Keratinocyte (primary cell): ENCODE measurements at regions not wholly inside any gene's neighbourhood (a gene's known extent, or its start where the extent isn't known, plus 50 kb on each side); places are given as distances from the start of the nearest gene placed in this dataset.

ENCODE experiments used
- DNase-seq: peaks from one replicate; pipeline ENCODE4 v3.0.0-alpha.2; 2011; ENCODE audit warnings: low read depth, missing footprints, low spot score
- FAIRE-seq: peaks from 2 replicates; lab custom pipeline; 2011; peaks lifted over from hg19 to GRCh38; lab: Jason Lieb, UNC
- H2AFZ ChIP-seq: 2 replicates; pipeline ENCODE4 v1.6.0; 2012; ENCODE audit warnings: low read length, control low read depth, inconsistent platforms; ENCODE audit not compliant: control insufficient read depth
- H3K27ac ChIP-seq: 2 replicates; pipeline ENCODE4 v1.5.1; 2011; ENCODE audit warnings: low read length; ENCODE audit not compliant: control insufficient read depth, insufficient read depth
- H3K27me3 ChIP-seq: 3 replicates; pipeline ENCODE4 v1.6.0; 2011; ENCODE audit warnings: low read length; ENCODE audit not compliant: control insufficient read depth, insufficient read depth; ENCODE audit errors: extremely low read depth
- H3K36me3 ChIP-seq, 2 experiments: 2 replicates in 1 of 2; 3 replicates in 1 of 2; pipeline ENCODE4 v1.5.1; 2011; ENCODE audit warnings: low read length in 2 of 2, mild to moderate bottlenecking in 1 of 2; ENCODE audit not compliant: control insufficient read depth in 2 of 2, insufficient read depth in 2 of 2; ENCODE audit errors: extremely low read depth in 1 of 2
- H3K4me1 ChIP-seq: 3 replicates; pipeline ENCODE4 v1.5.1; 2011; ENCODE audit warnings: low read length; ENCODE audit not compliant: control insufficient read depth, insufficient read depth; ENCODE audit errors: extremely low read depth
- H3K4me2 ChIP-seq: 3 replicates; pipeline ENCODE4 v1.6.0; 2011; ENCODE audit warnings: low read depth, low read length; ENCODE audit not compliant: control insufficient read depth, insufficient read depth; ENCODE audit errors: extremely low read depth
- H3K4me3 ChIP-seq, 3 experiments: fragments of 200-600 bp in 1 of 3; sonication (generic) in 1 of 3; 2 replicates in 2 of 3; 3 replicates in 1 of 3; pipeline ENCODE4 v1.5.1; 2011 to 2016; ENCODE audit warnings: low read length in 3 of 3, mild to moderate bottlenecking in 3 of 3, control low read depth in 2 of 3, inconsistent platforms in 1 of 3, low read depth in 1 of 3, mixed read lengths in 1 of 3, mixed run types in 1 of 3, moderate library complexity in 1 of 3; ENCODE audit not compliant: control insufficient read depth in 2 of 3, insufficient read depth in 2 of 3; ENCODE audit errors: extremely low read depth in 1 of 3
- H3K79me2 ChIP-seq: 2 replicates; pipeline ENCODE4 v1.6.0; 2012; ENCODE audit warnings: low read length; ENCODE audit not compliant: control insufficient read depth, insufficient read depth
- H3K9ac ChIP-seq: 3 replicates; pipeline ENCODE4 v1.6.0; 2011; ENCODE audit warnings: low read length; ENCODE audit not compliant: control insufficient read depth, insufficient read depth; ENCODE audit errors: extremely low read depth
- H3K9me1 ChIP-seq: 3 replicates; pipeline ENCODE4 v1.6.0; 2011; ENCODE audit warnings: low read length; ENCODE audit not compliant: control insufficient read depth, insufficient read depth; ENCODE audit errors: extremely low read depth
- H3K9me3 ChIP-seq: 2 replicates; pipeline ENCODE4 v1.5.1; 2012; ENCODE audit warnings: low read depth, low read length; ENCODE audit not compliant: control insufficient read depth
- H4K20me1 ChIP-seq: 3 replicates; pipeline ENCODE4 v1.6.0; 2011; ENCODE audit warnings: low read length; ENCODE audit not compliant: control insufficient read depth, insufficient read depth; ENCODE audit errors: extremely low read depth
- EZH2 ChIP-seq: IDR thresholded peaks from one replicate; pipeline ENCODE4 v1.6.1; 2012; ENCODE audit warnings: inconsistent platforms, mild to moderate bottlenecking, low read length, moderate library complexity
- dilution Hi-C: fragments of 300-500 bp; cut with MboI; formaldehyde crosslinking; loops from one replicate; pipeline ENCODE4 v1.7.0; 2020; ENCODE audit warnings: low sequenced_read_pairs; ENCODE audit not compliant: extremely low pct_ligation_motif_present
- TF ChIP-seq, protein P1 (sequence below), 3 experiments: IDR thresholded peaks in 1 of 3; conservative IDR thresholded peaks in 1 of 3; optimal IDR thresholded peaks in 1 of 3; 2 replicates in 2 of 3; 3 replicates in 1 of 3; pipeline versions ENCODE3 to v1.5.1; 2011; ENCODE audit warnings: low read length in 3 of 3, mild to moderate bottlenecking in 3 of 3, moderate library complexity in 2 of 3, control low read depth in 1 of 3, inconsistent platforms in 1 of 3; ENCODE audit not compliant: insufficient read depth in 2 of 3; ENCODE audit errors: extremely low read depth in 1 of 3

DNA sequence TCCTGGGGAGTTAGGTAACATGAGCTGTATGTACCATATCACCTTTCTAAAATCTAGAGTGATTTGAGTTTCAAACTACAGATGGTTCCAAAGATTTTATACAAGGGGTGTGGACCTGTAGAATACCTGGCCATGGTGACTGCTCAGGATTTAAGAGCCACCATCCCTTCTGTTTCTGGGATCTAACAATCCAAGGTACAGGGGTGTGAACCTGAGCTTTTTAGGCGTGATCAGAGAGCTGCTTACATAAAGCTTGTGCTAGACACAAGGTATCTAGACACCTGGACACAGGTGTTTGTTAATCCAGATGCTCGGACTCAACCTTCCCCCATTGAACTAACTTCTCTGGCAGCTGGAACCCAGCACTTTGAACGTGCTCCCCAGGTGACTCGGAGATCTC, 516.4 kb downstream of the RPS24 start:
- H3K9me3 ChIP-seq: no peaks in the 10 kb centered on the region
- dilution Hi-C loops: no loop called here
- H3K4me3 ChIP-seq: no peak overlapping the region
- H3K36me3 ChIP-seq: no peaks in the 10 kb centered on the region
- no peak overlapping the region for H3K9ac ChIP-seq
- H3K9me1 ChIP-seq: no peaks in the 10 kb centered on the region
- DNase-seq (no peak), FAIRE-seq (no peak)
- H3K27me3 ChIP-seq: peaks cover 19% of the 10 kb centered on the region
- H3K4me2 ChIP-seq: no peak overlapping the region
- H4K20me1 ChIP-seq: no peaks in the 10 kb centered on the region
- TF ChIP-seq EZH2: no peak
- TF ChIP-seq, protein P1, sequence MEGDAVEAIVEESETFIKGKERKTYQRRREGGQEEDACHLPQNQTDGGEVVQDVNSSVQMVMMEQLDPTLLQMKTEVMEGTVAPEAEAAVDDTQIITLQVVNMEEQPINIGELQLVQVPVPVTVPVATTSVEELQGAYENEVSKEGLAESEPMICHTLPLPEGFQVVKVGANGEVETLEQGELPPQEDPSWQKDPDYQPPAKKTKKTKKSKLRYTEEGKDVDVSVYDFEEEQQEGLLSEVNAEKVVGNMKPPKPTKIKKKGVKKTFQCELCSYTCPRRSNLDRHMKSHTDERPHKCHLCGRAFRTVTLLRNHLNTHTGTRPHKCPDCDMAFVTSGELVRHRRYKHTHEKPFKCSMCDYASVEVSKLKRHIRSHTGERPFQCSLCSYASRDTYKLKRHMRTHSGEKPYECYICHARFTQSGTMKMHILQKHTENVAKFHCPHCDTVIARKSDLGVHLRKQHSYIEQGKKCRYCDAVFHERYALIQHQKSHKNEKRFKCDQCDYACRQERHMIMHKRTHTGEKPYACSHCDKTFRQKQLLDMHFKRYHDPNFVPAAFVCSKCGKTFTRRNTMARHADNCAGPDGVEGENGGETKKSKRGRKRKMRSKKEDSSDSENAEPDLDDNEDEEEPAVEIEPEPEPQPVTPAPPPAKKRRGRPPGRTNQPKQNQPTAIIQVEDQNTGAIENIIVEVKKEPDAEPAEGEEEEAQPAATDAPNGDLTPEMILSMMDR (optimal IDR thresholded peaks at IDR 0.05 in 1 of 3, IDR thresholded peaks at IDR 0.05 in 1 of 3, conservative IDR thresholded peaks at IDR 0.05 in 1 of 3; ENCODE audit: extremely low read depth in 1 of 3, insufficient read depth in 2 of 3, low read length in 3 of 3): no peak
- H3K27ac ChIP-seq: no peak overlapping the region
- H3K79me2 ChIP-seq: no peaks in the 10 kb centered on the region
- no peak overlapping the region for H2AFZ ChIP-seq
- no peaks in the 10 kb centered on the region for H3K4me1 ChIP-seq

DNA sequence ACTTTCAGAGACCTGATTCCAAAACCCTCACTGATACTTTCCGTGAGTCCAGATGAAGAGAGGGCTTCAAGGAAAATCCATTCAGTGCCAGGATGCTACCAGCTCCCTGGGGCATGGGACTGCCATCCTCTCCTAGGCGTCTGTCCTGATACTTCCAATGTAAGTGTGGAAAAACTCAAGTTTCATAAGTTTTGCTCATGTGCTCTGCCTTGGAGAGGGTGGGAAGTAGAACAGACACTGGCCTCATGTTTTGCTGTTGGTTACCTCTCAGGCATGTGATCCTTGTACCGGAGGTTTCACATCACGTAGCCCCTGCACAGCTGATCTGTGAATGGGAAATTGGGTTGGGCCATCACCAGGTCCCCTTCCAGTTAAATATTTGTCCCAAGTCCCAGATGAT, 517.1 kb downstream of the RPS24 start:
- dilution Hi-C loops: no loop called here
- no peak overlapping the region for H3K27ac ChIP-seq
- FAIRE-seq: no peak

More for the DNA sequence above, 517.1 kb downstream of the RPS24 start:
- Histone ChIP-seq H3K36me3 (no peaks in the 10 kb centered on the region), H3K4me1 (no peaks in the 10 kb centered on the region), H3K9ac (no peak overlapping the region), H4K20me1 (no peaks in the 10 kb centered on the region), H3K9me1 (no peaks in the 10 kb centered on the region), H3K9me3 (no peaks in the 10 kb centered on the region), H2AFZ (no peak overlapping the region), H3K79me2 (no peaks in the 10 kb centered on the region), H3K27me3 (peaks cover 19% of the 10 kb centered on the region), H3K4me3 (no peak overlapping the region), H3K4me2 (no peak overlapping the region)
- TF ChIP-seq, protein P1 (optimal IDR thresholded peaks at IDR 0.05 in 1 of 3, IDR thresholded peaks at IDR 0.05 in 1 of 3, conservative IDR thresholded peaks at IDR 0.05 in 1 of 3; ENCODE audit: extremely low read depth in 1 of 3, insufficient read depth in 2 of 3, low read length in 3 of 3): no peak
- no peak for TF ChIP-seq EZH2
- DNase-seq: no peak
